Gastrocnemius medialis (tissue), 4 donors: ENCODE measurements at regions not wholly inside any gene's neighbourhood (a gene's known extent, or its start where the extent isn't known, plus 50 kb on each side); places are given as distances from the start of the nearest gene placed in this dataset.

ENCODE experiments used
- CTCF ChIP-seq, 5 experiments: fragments of 450-650 bp in 3 of 5; fragments of 200-600 bp in 2 of 5; sonication (generic) in 2 of 5; IDR thresholded peaks in 4 of 5; conservative IDR thresholded peaks in 1 of 5; 1 replicate in 4 of 5; 2 replicates in 1 of 5; pipeline ENCODE4 v1.5.1; 2016 to 2019; ENCODE audit warnings: antibody characterized with exemption in 5 of 5, mild to moderate bottlenecking in 3 of 5, moderate library complexity in 3 of 5
- POLR2A ChIP-seq, 2 donors: fragments of 450-650 bp; IDR thresholded peaks; one replicate each; pipeline ENCODE4 v1.6.1; 2017; ENCODE audit warnings: antibody characterized with exemption in 2 of 2, mild to moderate bottlenecking in 2 of 2, moderate library complexity in 2 of 2

- TF ChIP-seq CTCF (IDR thresholded peaks at IDR 0.05 in 4 of 5, conservative IDR thresholded peaks at IDR 0.05 in 1 of 5), result no peak
- no peak for TF ChIP-seq POLR2A (IDR thresholded peaks at IDR 0.05)
Measured at GRCh38 chr4:167587361-167587760, 353.1 kb upstream of the SPOCK3 start.
